NCI-H1930 (cell line): ENCODE measurements at regions not wholly inside any gene's neighbourhood (a gene's known extent, or its start where the extent isn't known, plus 50 kb on each side); places are given as distances from the start of the nearest gene placed in this dataset.

Experiments used
- DNase-seq, 2 experiments: peaks; one replicate each; lab custom pipeline; 2025; lab: John Stamatoyannopoulos, UW

DNA sequence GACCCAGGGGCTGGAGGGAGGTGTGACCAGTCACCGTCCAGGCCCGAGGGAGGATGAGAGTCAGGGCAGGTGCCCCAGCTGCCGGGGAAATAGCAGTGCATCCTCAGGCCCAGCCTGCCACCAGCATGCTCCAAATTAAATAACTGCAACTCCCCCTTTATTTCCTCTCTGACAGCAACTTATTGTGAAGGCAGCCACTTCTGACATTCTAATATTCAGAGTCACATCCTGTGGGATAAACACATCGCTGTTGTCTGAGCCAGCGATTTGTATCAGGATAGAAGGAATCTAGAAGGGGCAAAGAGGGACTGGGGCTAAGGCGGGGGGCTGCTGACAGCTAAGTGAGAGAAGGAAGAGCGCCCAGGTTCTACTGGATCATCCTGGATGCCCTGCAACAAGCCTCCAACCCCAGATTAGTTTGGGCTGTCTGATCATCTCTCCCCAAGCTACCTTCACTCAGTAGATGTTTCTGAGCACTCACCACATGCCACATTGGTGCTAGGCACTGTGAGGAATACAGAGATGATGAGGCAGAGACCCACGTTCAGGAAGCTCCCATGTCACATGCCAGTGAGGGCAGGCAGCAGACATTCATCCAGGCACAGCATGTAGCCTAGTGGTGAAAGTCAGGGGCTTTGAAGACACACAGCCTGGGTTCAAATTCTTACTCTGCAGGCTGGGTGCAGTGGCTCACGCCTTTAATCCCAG, 214.1 kb downstream of the BUD13 start:
- DNase-seq: no peak

DNA sequence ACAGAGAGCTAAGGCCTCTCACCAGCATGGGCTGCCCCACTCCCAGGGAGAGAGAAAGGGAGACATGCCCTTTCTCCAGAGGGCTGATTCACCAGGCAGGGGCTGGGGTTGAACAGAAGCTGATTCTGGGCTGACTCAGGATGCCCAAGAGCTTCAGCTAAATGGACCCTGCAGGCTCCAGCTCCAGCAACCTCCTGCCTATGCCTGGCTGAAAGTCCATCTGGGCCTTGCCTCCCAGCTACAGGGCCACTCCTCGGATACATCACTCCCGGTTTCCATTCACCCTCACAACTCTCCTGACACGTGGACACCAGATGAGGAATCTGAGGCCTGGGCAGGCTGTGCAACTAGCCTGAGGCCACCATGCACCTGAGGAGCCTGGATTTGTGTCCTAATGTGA, 215.5 kb downstream of the BUD13 start:
- no peak for DNase-seq

DNA sequence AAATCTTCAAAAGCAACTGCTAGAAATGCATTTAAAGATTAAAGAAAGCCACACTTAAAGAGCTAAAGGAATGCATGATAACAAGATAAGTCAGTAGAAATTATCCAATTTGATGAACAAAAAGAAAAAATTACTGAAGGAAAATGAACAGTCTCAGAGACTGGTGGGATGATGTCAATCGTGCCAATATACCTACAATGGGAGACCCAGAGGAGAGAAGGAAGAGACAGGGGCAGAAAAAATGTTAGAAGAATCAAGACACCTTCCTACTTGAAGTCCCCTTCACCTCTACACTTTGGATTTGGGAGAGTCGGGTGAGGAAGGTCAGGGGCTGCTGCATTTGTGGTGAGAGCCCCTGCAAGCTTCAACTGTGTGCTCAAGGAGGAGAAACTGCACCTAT, 216.3 kb downstream of the BUD13 start:
- no peak for DNase-seq

DNA sequence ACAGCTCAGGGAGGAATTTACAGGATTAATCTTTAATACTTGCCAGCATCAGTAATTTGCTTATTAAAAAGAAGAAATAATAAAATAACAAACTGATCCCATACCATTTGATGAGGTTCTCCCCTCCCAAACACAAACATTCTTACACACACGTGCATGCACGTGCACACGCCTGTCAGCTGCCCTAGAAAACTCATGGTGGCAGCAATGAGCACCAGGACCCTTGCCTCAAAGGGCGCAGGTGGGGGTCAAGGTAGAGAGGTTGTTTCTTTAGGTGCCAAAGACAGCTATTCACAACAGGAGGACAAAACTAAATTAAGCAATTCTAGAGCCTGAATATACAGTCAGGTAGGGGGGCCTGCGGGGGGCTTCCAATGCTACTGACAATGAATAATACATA, 219.3 kb downstream of the BUD13 start:
- no peak for DNase-seq

DNA sequence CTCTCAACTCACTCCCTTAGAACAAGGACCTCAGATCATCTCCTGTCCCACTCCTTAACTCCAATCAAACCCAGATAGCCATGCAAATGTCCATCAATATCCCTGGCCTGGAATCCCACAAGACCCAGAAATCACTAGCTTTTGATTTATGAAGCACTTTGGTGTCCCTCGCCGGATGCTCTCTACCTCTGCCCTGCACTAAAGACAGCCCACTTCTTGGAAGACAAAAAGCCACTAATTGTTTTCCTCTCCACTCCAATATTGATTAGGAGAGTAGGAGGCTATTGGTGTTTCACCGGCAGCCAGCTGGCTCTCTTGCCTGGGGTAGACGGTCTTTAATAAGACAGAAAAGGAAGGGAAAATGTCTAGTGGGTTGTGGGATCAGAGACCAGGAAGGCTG, 221.2 kb downstream of the BUD13 start:
- DNase-seq: no peak

DNA sequence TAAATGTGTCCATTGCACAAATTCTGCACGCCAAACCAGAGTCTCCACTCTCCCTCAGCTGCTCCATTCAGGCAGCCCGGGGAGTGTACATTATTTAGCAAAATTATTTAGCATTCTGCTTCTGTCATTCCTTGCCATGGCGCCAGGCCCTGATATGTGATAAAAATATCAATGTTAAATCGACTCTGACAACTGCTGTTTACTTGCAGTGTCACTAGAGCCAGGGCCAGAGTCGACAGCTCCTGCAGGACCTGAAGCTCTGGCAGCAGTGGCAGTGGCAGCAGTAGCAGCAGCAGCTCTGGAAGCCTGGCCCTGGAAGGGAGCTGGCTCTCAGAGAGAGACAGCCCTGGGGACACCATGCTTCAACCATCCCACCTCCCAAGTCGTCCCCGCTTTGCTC, 224.5 kb downstream of the BUD13 start:
- DNase-seq: no peak

DNA sequence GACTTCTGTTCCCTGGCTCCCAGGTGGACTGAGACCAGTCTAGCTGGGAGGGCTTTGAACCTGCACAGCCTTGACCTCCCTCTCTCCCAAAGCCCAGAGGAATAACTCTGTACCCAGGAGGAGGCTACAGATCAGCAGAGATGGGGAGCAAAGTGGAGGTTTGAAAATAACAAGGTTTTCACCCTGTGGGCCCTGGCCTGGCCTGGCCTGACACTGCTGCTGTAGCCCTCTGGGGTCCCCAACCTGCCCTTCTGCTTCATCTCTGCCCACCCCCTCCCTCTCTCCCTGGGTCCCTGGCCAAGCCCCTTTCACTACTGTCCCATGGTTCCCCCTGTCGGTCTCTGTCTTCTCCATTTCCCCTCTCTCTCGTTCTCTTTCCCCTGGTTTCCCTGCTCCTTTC, 225.2 kb downstream of the BUD13 start:
- no peak for DNase-seq

DNA sequence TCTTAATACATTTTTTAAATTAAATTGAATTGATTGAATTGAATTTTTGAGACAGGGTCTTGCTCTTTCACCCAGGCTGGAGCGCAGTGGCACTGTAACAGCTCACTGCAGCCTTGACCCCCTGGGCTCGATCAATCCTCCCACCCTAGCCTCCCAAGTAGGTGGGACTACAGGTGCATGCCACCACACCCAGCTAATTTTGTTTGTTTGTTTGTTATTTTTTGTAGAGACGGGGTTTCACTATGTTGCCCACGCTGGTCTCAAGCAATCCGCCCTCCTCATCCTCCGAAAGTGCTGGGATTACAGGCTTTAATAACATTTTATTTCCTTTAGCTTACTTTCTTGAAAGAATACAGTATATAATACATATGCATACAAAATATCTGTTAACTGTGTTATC, 226.9 kb downstream of the BUD13 start:
- DNase-seq: no peak

DNA sequence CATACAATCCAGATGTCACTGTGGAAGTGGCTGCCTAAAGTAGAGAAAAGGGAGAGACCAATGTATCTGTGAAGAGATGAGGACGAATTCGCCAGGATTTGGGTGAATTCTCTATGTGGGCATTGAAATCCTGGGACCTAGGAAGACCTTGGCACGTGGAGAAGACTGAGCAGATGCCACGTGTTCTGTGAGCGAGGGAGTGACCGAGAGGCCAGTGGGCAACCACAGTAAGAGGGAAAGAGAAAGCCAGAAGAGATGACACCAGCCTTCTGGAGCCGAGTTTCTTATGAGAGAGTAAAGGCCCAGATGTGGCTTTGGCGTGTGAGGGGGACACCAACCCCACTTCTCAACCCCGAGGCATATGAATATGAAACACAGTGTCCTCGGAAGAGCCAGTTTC, 228.1 kb downstream of the BUD13 start:
- DNase-seq: no peak

DNA sequence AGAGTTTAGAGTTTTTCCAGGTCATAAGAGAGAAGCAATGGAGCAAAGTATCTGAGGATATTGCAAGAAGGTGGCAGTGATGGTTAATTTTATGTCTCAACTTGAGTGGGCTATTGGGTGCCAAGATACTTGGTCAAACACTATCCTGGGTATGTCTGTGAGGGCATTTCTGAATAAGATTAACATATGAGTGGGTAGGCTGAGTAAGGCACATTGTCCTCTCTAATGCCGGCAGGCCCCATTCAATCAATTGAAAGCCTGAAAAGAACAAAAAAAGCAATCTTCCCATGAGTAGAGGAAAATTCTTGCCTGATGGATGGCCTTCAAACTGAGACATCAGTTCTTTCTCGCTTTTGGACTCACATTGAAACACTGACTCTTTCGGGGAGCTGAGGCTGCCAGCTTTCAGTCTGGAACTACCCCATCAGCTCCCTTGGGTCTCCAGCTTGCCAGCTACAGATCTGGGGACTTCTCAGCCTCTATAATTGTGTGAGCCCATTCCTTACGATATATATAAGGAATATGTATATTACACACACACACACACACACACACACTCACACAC, 228.8 kb downstream of the BUD13 start:
- DNase-seq: no peak

DNA sequence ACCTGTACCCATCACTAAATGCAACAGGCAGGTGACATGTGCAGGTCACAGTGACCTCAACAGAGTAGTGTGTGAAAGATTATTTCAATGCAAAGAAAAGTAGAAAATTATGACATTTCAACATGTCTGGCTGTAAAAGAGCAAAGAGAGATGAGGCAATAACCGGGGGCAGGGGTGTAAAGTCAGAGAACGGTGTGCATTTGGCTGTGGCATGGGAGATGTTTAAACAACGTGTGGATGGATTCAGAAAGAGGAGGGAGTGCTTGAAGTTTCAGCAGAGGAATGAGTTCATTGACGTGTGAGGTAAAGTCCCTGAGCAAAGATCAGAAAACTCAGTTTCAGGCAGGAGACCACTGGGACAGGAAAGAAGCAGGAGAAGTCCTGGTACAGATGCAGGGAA, 229.7 kb downstream of the BUD13 start:
- DNase-seq: no peak

DNA sequence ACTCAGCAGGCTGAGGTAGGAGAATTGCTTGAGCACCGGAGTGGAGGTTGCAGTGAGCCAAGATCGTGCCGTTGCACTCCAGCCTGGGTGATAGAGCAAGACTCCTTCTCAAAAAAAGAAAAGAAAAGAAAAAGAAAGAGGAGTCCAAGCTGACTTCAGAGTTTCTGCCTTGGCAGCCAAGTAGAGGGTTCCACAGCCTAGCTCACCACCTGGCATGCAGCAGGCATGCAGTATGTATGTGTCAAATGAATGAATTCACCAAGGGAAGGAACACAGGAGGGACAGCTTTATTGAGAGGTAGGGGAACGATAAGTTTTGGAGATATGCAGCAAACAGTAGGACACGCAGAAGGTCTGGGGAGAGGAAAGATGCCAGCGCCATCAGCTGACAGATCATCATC, 230.4 kb downstream of the BUD13 start:
- no peak for DNase-seq

DNA sequence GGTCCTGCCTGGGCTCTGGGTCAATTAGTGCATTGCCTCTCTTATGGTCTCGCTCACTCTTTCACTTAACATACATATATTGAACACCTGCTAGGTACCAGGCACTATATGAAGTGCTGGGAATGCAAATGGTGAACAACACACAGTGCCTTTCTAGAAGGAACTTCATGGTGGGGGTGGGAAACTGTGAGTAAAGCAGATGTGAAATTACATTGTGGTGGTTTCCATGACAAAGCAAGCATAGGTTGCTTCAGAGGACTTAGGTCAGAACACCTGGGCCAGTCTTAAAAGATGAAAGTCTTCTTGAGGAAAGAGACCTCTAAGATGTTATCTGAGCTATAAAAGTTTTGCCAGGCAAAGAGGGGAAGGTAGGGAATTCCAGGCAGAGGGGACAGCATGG, 231.3 kb downstream of the BUD13 start:
- no peak for DNase-seq

DNA sequence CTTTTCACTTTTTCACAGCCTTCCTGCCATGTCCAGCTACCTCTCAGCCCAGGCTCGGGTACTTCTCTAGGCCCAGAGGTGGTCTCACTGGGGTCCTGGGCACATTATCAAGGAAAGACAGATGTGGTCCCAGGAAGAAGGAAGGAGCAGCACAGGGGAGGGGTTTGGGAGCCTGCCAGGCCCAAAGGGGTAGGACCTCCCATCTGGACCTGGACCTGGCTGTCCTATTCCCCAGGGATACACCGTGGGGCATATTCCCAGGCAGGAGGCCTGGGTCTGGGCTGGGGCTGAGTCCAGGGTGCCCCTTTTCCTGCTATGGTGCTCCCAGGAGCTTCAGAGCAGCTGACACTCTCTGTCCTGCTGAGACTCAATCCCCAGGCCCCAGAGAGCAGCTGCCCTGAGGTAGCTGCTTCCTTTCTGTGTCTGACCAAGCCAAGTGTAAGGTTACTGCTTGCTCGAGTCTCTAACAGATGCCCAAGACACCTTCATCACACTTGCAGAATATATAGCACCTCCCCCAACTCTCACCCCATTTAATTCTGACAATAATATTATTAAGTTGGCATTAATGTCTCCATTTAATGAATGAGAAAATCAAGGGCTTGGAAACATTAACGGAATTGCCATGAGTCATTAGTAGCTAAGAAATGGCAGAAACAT, 232.0 kb downstream of the BUD13 start:
- DNase-seq: no peak

DNA sequence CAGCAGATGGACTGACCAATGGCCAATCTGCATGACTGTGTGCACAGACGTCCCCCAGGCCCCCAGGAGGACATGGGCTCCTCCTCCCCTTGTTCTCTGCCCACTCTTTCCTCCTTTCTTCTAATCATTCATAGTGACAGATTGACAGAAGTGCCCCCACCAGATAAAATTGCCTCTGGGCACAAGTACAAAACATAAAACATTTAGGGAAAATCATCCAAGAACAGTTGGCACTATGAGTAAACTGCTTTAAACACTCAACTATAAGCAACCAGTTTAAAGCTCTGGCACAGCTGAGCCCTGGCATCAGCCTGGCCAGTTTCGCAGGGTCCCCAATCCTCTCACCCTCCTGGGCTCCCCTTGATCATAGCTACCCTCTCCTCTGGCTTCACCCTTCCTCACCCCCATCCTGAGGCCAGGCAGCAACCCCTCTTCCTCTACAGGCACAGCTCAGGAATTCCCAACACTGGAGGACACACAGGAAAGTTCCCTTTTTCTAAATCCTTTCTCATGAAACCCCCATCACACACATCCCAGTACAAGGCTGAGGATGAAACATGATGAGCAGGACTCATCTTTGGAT, 232.9 kb downstream of the BUD13 start:
- DNase-seq: no peak

DNA sequence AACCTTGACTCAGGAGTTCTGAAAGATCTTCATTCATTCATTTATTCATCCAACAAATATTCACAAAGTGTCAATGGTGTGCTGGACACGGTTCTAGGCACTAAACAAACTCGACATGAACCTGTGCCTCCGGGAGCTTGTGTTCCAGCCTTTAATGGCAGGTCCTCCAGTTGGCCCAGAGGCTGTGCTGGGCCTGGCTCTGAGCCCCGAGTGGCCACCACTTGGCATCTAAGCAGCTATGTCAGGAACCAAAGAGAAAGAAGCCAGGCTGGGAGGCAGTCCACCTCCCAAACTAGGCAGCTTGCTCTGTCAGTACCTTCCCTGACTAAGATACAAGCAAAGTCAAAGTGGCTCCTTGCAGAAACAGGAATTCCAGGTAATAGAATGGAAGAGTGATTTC, 233.6 kb downstream of the BUD13 start:
- no peak for DNase-seq

DNA sequence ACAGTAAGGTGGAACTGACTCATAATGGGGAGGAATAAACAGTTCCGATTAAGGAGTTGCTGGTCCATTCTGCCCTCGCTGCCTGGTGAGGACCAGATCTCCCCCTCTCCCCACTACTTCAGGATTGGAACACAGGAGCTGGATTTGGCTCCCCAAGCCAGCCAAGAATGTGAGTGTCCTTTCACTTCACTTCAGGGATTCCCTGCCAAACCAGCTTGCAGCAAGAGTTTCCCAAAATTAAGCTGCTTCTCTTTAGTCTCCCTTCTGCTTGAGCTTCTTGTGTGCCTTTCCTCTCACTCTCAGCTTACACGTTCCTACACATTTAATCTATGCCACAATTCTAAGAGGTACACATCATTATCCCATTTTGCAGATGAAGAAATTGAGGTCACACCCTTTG, 234.1 kb downstream of the BUD13 start:
- no peak for DNase-seq

DNA sequence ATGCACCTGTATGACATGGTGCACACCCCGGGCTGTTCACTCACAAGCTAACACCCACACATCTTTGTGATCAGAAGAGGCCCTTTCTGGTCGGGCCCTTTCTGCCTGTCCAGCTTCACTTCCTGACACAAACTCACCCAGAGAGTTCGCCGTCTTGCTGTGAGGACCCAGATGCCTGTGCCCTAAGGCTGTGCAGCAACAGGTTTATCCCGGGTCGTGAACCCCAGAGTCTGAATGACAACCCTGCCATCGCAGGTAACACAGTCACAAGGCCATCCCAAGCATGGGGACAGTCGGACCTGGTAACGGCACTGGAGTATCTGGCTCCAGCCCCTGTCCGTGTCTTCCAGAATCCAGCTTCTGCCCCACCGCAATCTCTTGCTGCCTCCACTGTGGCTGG, 235.1 kb downstream of the BUD13 start:
- no peak for DNase-seq

DNA sequence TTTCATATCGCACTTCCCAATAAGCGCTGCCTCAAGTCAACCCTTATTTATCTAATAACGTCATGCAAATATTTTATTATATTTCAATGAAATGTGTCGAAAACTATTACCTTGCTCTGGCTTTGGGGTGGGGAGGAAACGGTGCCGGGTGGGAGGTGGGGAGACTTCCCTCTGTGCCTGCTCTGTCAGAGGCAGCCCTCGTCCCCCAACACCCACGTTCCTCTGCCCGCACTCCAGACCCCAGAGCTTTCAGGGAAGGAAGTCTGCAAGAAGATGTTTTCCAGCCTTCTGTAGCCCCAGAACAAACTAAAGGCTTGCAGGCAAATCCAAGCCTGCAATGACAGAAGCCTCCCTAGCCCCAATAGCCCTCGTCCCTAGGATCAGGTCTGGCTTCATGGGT, 235.7 kb downstream of the BUD13 start:
- DNase-seq: no peak

DNA sequence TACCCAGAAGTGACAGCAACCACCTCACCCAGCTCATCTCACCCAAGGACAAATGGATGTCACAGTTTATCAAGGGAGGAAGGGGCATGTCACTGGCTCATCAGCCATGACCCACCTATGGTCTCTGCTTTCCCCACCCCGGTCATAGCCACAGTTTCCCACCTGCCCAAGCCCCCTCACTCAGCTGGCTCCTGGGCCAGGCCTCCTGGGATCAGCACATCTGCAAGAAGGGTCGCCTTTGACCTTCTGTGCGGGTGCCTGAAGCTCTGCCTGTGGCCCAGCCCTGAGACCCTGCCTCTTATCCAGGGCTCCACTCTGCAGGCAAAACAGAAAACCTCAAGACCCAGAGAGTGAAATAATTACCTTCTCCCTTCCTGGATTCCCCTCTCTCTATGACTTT, 236.4 kb downstream of the BUD13 start:
- DNase-seq: no peak

DNA sequence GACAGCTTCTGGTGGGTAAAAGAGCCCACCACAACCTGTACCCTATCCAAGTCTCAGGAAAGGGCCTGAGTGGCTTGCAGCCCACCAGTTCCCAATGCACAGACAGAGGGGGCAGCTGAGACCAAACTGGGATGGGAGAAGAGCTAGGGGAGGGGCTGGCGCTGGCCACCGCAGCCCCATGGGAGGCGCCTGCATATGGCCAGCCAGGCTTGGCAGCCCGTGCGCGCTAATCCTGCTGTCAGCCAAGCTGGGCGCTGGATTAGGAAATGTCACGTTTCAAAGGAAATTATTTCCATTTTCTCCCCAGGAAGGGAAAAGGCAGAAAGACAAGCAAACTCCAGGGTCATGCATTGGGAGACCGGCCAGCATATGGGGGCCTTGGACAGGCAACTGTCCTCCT, 236.8 kb downstream of the BUD13 start:
- no peak for DNase-seq

DNA sequence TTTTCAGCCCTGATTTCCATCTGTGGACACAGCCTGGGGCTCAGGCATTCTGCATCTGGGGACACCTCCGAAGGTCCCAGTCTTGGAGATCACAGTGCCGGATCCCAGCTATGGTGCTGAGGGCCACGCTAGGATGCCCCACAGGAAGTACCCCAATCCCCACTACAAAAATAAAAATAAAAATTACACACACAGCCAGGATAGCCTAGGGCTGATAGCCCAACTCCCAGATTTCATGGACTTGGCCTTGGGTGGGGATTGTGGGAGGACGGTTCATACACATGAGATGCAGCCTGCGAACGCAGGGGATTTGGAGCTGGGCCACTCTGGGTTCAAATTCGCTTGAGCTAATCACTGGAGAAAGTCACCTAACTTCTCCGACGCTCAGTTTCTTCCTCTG, 237.7 kb downstream of the BUD13 start:
- no peak for DNase-seq

DNA sequence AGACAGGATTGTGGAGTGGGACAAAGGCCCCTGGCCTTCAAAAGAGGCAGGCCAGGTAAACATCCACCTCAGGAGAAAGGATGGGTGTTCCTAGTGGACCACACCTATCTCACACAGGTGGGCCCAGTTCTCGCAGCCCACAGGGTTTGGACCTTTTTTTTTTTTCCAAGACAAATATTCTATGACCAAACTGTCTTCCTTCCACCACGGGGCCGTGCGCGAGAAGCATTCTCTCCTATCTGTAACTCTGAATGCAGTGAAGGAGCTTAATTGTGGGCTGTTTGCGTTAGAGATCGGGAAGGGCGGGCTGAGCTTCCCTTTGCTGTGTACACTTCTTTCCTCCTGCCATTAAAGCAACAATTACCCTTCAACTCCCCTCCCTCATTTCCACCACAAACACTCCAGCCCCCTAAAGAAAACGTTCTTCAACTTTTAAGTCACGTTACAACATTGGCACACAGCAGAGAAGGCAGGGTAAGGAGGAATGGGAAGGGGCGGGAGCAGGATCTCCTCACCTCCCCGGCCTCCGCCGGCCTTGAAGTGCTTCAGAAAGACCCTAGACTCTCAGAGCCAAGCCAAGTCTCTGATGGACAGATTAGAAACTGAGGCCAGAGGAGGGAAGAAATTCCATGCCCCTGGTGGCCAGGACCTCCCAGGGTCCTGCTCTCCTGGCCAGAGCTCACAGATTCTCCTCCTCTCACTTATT, 238.4 kb downstream of the BUD13 start:
- DNase-seq: no peak
